ENCODE measurements at regions not wholly inside any gene's neighbourhood (a gene's known extent, or its start where the extent isn't known, plus 50 kb on each side); places are given as distances from the start of the nearest gene placed in this dataset.
"Not testable (repeated sequence)": the region's sequence is repeated elsewhere in the genome, so short reads cannot be mapped to it uniquely, and the experiment has no call there.

- no peak overlapping the region for H3K27ac ChIP-seq (ENCODE audit: low read depth, low read length)
- H3K4me1 ChIP-seq (ENCODE audit: insufficient read depth, low read length), result no peaks in the 10 kb centered on the region
- no peaks in the 10 kb centered on the region for H3K27me3 ChIP-seq (ENCODE audit: insufficient read depth, low read length)
- no peaks in the 10 kb centered on the region for H3K9me3 ChIP-seq (ENCODE audit: insufficient read depth, low read depth, low read length)
- H3K36me3 ChIP-seq (ENCODE audit: insufficient read depth, low read length), result no peaks in the 10 kb centered on the region
- H3K9ac ChIP-seq (ENCODE audit: low read depth, low read length), result no peak overlapping the region
- no peak overlapping the region for H3K4me3 ChIP-seq (ENCODE audit: low read length)
- 93% methylated on average over 10 of the region's 11 CpGs for whole genome bisulfite sequencing
Observed at GRCh38 chr2:155546721-155547555, 785.6 kb downstream of the NR4A2 start.

- H3K9me3 ChIP-seq (ENCODE audit: insufficient read depth, low read depth, low read length), result not testable (repeated sequence)
Observed at GRCh38 chr2:155539028-155539427, 793.5 kb downstream of the NR4A2 start.

GRCh38 chr2:155528034-155528433, 804.5 kb downstream of the NR4A2 start:
- H3K9me3 ChIP-seq (ENCODE audit: insufficient read depth, low read depth, low read length), result no peaks in the 10 kb centered on the region
- no peak overlapping the region for H3K27ac ChIP-seq (ENCODE audit: low read depth, low read length)
- no CpG with 5 or more reads among the region's 1 CpG for WGBS
- H3K4me3 ChIP-seq (ENCODE audit: low read length), result no peak overlapping the region
- H3K9ac ChIP-seq (ENCODE audit: low read depth, low read length), result no peak overlapping the region
- H3K4me1 ChIP-seq (ENCODE audit: insufficient read depth, low read length), result no peaks in the 10 kb centered on the region
- H3K27me3 ChIP-seq (ENCODE audit: insufficient read depth, low read length), result no peaks in the 10 kb centered on the region
- H3K36me3 ChIP-seq (ENCODE audit: insufficient read depth, low read length), result no peaks in the 10 kb centered on the region

More at GRCh38 chr2:155539028-155539427, 793.5 kb downstream of the NR4A2 start:
- H3K9ac ChIP-seq (ENCODE audit: low read depth, low read length); H3K4me3 ChIP-seq (ENCODE audit: low read length); H3K27me3 ChIP-seq (ENCODE audit: insufficient read depth, low read length); H3K36me3 ChIP-seq (ENCODE audit: insufficient read depth, low read length); H3K27ac ChIP-seq (ENCODE audit: low read depth, low read length); H3K4me1 ChIP-seq (ENCODE audit: insufficient read depth, low read length): not testable (repeated sequence)
- WGBS, result 77% methylated on average over 4 of the region's 5 CpGs

GRCh38 chr2:155525199-155525598, 807.3 kb downstream of the NR4A2 start:
- H3K4me1 ChIP-seq (ENCODE audit: insufficient read depth, low read length), result no peaks in the 10 kb centered on the region
- H3K9me3 ChIP-seq (ENCODE audit: insufficient read depth, low read depth, low read length), result no peaks in the 10 kb centered on the region
- H3K27ac ChIP-seq (ENCODE audit: low read depth, low read length), result no peak overlapping the region
- H3K27me3 ChIP-seq (ENCODE audit: insufficient read depth, low read length), result no peaks in the 10 kb centered on the region
- H3K36me3 ChIP-seq (ENCODE audit: insufficient read depth, low read length), result no peaks in the 10 kb centered on the region
- WGBS, result 95% methylated on average over 4 of the region's 4 CpGs
- H3K4me3 ChIP-seq (ENCODE audit: low read length), result no peak overlapping the region
- no peak overlapping the region for H3K9ac ChIP-seq (ENCODE audit: low read depth, low read length)

- no peaks in the 10 kb centered on the region for H3K4me1 ChIP-seq (ENCODE audit: insufficient read depth, low read length)
Observed at GRCh38 chr2:155519529-155520130, 812.9 kb downstream of the NR4A2 start.

GRCh38 chr2:155518094-155518493, 814.4 kb downstream of the NR4A2 start:
- Histone ChIP-seq H3K9ac (ENCODE audit: low read depth, low read length) (no peak overlapping the region), H3K4me1 (ENCODE audit: insufficient read depth, low read length) (no peaks in the 10 kb centered on the region), H3K36me3 (ENCODE audit: insufficient read depth, low read length) (no peaks in the 10 kb centered on the region), H3K27ac (ENCODE audit: low read depth, low read length) (no peak overlapping the region), H3K27me3 (ENCODE audit: insufficient read depth, low read length) (no peaks in the 10 kb centered on the region), H3K9me3 (ENCODE audit: insufficient read depth, low read depth, low read length) (no peaks in the 10 kb centered on the region), H3K4me3 (ENCODE audit: low read length) (no peak overlapping the region)
- 96% methylated on average over 3 of the region's 3 CpGs for WGBS

More at GRCh38 chr2:155519529-155520130, 812.9 kb downstream of the NR4A2 start:
- H3K9ac ChIP-seq (ENCODE audit: low read depth, low read length), result no peak overlapping the region
- H3K4me3 ChIP-seq (ENCODE audit: low read length), result no peak overlapping the region
- H3K27me3 ChIP-seq (ENCODE audit: insufficient read depth, low read length), result no peaks in the 10 kb centered on the region
- H3K9me3 ChIP-seq (ENCODE audit: insufficient read depth, low read depth, low read length), result no peaks in the 10 kb centered on the region
- no peak overlapping the region for H3K27ac ChIP-seq (ENCODE audit: low read depth, low read length)
- WGBS, result 100% methylated on average over 2 of the region's 2 CpGs
- H3K36me3 ChIP-seq (ENCODE audit: insufficient read depth, low read length), result no peaks in the 10 kb centered on the region

- H3K9me3 ChIP-seq (ENCODE audit: insufficient read depth, low read depth, low read length), result no peaks in the 10 kb centered on the region
- no peaks in the 10 kb centered on the region for H3K27me3 ChIP-seq (ENCODE audit: insufficient read depth, low read length)
- no peak overlapping the region for H3K9ac ChIP-seq (ENCODE audit: low read depth, low read length)
- H3K27ac ChIP-seq (ENCODE audit: low read depth, low read length), result no peak overlapping the region
- no peaks in the 10 kb centered on the region for H3K36me3 ChIP-seq (ENCODE audit: insufficient read depth, low read length)
- H3K4me1 ChIP-seq (ENCODE audit: insufficient read depth, low read length), result no peaks in the 10 kb centered on the region
- no peak overlapping the region for H3K4me3 ChIP-seq (ENCODE audit: low read length)
- 100% methylated on average over 1 of the region's 1 CpG for WGBS
Observed at GRCh38 chr2:155517362-155517761, 815.2 kb downstream of the NR4A2 start.

GRCh38 chr2:155513248-155513647, 814.8 kb downstream of the KCNJ3 start:
- 86% methylated on average over 1 of the region's 1 CpG for WGBS
- no peaks in the 10 kb centered on the region for H3K36me3 ChIP-seq (ENCODE audit: insufficient read depth, low read length)
- no peaks in the 10 kb centered on the region for H3K27me3 ChIP-seq (ENCODE audit: insufficient read depth, low read length)
- no peak overlapping the region for H3K4me3 ChIP-seq (ENCODE audit: low read length)
- no peak overlapping the region for H3K9ac ChIP-seq (ENCODE audit: low read depth, low read length)
- H3K9me3 ChIP-seq (ENCODE audit: insufficient read depth, low read depth, low read length), result no peaks in the 10 kb centered on the region
- H3K4me1 ChIP-seq (ENCODE audit: insufficient read depth, low read length), result no peaks in the 10 kb centered on the region
- no peak overlapping the region for H3K27ac ChIP-seq (ENCODE audit: low read depth, low read length)

GRCh38 chr2:155502766-155503165, 804.3 kb downstream of the KCNJ3 start:
- WGBS, result 86% methylated on average over 2 of the region's 2 CpGs
- H3K9ac ChIP-seq (ENCODE audit: low read depth, low read length), result no peak overlapping the region

GRCh38 chr2:155498106-155498505, 799.6 kb downstream of the KCNJ3 start:
- H3K4me3 ChIP-seq (ENCODE audit: low read length), result no peak overlapping the region
- no peaks in the 10 kb centered on the region for H3K4me1 ChIP-seq (ENCODE audit: insufficient read depth, low read length)
- H3K36me3 ChIP-seq (ENCODE audit: insufficient read depth, low read length), result no peaks in the 10 kb centered on the region
- no peak overlapping the region for H3K27ac ChIP-seq (ENCODE audit: low read depth, low read length)
- H3K9ac ChIP-seq (ENCODE audit: low read depth, low read length), result no peak overlapping the region
- no CpG with 5 or more reads among the region's 1 CpG for whole genome bisulfite sequencing
- H3K27me3 ChIP-seq (ENCODE audit: insufficient read depth, low read length), result no peaks in the 10 kb centered on the region
- H3K9me3 ChIP-seq (ENCODE audit: insufficient read depth, low read depth, low read length), result peaks cover 4% of the 10 kb centered on the region; the same call in 1 of the 2 replicates

More at GRCh38 chr2:155502766-155503165, 804.3 kb downstream of the KCNJ3 start:
- no peaks in the 10 kb centered on the region for H3K36me3 ChIP-seq (ENCODE audit: insufficient read depth, low read length)
- H3K27me3 ChIP-seq (ENCODE audit: insufficient read depth, low read length), result no peaks in the 10 kb centered on the region
- no peaks in the 10 kb centered on the region for H3K4me1 ChIP-seq (ENCODE audit: insufficient read depth, low read length)
- H3K4me3 ChIP-seq (ENCODE audit: low read length), result no peak overlapping the region
- no peak overlapping the region for H3K27ac ChIP-seq (ENCODE audit: low read depth, low read length)
- peaks cover 4% of the 10 kb centered on the region; the same call in 1 of the 2 replicates for H3K9me3 ChIP-seq (ENCODE audit: insufficient read depth, low read depth, low read length)

GRCh38 chr2:155494744-155495143, 796.2 kb downstream of the KCNJ3 start:
- H3K4me1 ChIP-seq (ENCODE audit: insufficient read depth, low read length), result no peaks in the 10 kb centered on the region
- H3K4me3 ChIP-seq (ENCODE audit: low read length), result no peak overlapping the region
- no peaks in the 10 kb centered on the region for H3K36me3 ChIP-seq (ENCODE audit: insufficient read depth, low read length)
- peaks cover 4% of the 10 kb centered on the region; the same call in 1 of the 2 replicates for H3K9me3 ChIP-seq (ENCODE audit: insufficient read depth, low read depth, low read length)
- no peaks in the 10 kb centered on the region for H3K27me3 ChIP-seq (ENCODE audit: insufficient read depth, low read length)
- no peak overlapping the region for H3K9ac ChIP-seq (ENCODE audit: low read depth, low read length)
- no peak overlapping the region for H3K27ac ChIP-seq (ENCODE audit: low read depth, low read length)
- 63% methylated on average over 3 of the region's 3 CpGs for WGBS

Measured in HUES64 (cell line).